ENCODE measurements at regions not wholly inside any gene's neighbourhood (a gene's known extent, or its start where the extent isn't known, plus 50 kb on each side); places are given as distances from the start of the nearest gene placed in this dataset.
"Not testable (repeated sequence)": the region's sequence is repeated elsewhere in the genome, so short reads cannot be mapped to it uniquely, and the experiment has no call there.

DNA sequence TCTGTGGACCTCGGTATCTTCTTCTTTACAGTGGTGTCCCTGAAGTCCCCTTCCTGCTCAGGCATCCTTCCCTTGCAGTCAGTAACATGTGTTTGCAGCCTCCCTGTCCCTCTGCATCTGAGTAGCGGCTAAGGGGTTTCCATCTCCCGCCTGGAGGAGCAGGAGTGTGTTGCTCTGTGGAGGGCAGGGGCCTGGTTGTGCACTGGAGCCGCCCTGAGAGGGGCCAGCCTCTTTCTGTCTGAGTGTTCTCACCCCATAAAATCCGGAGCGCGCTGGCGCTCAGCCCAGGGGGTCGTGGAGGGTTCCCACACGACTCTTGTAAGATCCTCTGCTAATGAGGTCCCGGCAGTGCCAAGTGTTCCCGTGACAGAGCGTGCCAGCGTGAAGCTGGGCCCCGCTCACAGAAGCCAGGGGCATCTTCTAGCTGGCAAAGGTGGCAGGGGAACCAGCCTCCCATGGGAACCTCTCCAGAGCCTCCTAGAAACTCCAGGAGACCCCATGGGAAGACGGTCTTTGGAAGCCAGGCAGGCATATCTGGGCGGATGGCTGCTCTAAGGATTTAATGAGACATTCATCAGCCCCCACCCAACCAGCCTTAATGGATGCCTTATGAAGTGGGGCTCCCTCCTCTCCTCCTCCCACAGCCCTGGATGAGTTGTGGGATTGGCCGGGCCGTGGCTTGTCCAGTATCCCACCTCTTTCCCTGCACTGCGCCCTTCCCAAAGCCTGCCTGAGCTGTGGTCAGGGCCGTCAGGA is 91.4 kb upstream of the GSE1 start:
- no peak for DNase-seq

GRCh38 chr16:85522308-85522841 is 90.7 kb upstream of the GSE1 start:
- no peak for DNase-seq

GRCh38 chr16:85522842-85523601 is 90.1 kb upstream of the GSE1 start:
- no peak for DNase-seq

GRCh38 chr16:85523602-85524364 is 89.3 kb upstream of the GSE1 start:
- no peak for DNase-seq

DNA sequence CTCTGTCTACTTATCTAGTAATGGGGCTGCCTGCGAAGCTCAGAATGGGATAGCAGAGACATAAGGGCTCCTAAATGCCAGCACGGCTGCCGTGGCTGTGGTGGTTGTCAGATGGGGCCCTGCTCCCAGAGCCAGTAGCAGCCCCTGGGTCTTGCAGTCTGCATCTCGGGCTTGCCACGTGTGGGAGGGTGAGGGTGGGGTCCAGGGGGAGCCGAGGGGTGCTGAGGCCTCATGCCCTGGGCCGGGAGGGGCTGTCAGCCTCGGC is 88.8 kb upstream of the GSE1 start:
- DNase-seq: no peak

DNA sequence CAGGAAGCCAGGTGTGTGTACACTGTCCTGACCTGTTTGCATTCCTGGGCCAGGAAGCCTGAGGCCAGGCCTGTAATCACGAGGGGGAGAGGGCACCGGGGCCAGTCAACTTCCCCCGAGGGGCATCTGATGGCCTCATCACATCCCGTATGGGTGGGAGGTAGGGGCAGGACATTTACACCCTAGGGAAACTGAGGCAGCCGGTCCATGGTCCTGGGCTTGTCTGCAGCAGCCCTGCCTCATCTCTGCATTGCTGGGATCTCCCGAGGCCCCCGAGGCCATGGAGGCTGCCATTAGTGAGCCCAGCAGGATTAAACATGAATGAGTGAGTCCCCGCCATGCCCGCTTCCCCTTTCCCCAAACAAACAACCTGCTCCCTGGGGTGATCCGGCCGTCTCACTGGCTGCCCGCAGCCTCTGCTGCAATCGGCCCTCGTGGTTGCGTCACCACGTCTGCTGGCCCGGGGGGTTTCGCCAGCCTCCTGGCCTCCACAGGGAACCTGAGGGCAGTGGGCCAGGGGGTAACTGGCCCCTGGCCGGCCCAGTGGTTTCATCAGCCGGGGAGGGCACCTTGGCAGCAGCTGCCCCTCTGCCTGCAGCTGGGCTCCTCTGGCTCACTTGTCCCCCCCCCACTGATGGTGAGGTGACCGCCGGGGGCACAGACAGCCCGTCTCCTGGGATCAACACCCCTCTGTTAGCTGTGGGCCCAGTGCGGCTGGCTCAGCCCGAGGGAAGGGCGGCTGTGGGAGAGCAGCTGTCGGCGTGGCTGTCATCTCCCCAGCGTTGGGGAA is 88.3 kb upstream of the GSE1 start:
- DNase-seq: no peak

DNA sequence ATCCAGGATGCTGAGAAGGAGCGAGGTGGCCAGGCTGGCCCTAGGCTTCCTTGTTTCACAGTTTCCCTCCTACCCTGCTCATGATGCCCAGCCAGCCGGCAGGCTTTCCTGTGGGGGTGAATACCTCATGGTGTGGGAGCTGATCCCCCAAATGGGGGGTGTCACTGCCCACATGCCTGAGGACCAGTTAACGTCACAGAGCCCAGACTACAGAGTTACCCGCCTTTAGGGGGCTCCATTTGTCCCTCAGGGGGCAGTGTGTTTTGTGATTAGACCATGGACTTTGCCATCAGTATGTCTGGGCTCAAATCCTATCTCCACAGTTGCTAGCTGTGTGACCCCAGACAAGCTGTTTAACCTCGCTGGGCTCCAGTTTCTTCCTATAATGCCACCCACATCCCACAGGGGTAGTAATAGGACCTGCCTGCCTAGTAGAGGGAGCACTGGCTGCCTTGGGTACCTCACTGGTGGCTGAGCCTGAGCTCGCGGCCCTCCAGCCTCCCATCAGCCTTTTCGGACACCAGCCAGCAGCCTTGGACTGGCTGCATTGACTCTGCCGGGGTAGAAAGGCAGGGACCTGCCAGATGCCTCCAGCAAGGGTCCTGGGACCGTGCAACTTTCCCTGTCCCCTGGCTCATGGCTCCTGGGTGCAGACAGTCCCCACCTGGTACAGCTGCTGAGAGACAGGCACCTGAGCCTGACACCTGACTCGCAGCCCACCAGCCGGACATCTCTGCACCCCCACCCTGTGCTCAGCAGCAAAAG is 87.5 kb upstream of the GSE1 start:
- DNase-seq: no peak

GRCh38 chr16:85526185-85526974 is 86.7 kb upstream of the GSE1 start:
- DNase-seq: no peak

- no peak for DNase-seq
Observed at GRCh38 chr16:85527042-85527766, 85.9 kb upstream of the GSE1 start.

- no peak for DNase-seq
Observed at GRCh38 chr16:85527767-85528297, 85.3 kb upstream of the GSE1 start.

DNA sequence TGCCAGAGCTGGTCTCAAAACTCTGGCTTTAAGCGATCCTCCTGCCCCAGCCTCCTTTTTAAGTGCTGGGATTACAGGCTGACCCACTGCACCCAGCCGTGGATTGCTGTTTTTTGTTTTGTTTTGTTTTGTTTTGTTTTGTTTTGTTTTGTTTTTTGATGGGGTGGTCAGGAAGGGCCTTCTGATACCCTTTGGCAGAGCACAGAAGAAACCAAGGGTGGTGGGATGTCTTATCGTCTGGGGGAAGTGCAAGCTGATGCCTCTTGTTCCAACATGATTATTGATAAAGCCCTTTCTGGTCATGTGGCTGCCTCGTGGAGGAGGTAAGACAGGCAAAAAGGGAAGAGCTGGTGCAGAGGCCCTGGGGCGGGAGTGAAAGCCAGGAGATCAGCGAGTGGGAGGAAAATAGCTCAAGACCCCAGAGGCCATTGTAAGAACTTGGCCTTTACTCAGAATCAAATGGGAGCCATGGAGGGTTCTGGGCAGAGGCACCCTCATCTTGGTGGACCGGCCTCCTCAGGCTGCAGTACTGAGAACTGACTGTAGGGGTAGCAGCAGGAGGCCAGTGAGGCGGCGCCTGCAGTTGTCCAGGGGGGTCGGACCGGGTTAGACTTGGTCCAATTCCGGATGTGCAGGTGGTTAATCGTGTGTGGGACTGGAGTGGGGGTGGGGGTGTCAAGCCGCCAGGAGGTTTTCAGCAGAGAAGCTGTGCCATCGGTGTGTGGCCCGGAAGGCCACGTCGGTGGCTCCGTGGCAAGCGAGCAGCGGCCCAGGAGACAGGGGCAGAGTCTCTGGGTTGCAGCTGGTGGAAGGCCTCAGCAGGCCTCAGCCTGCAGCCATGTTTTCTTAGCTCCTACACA is 84.4 kb upstream of the GSE1 start:
- DNase-seq: no peak

DNA sequence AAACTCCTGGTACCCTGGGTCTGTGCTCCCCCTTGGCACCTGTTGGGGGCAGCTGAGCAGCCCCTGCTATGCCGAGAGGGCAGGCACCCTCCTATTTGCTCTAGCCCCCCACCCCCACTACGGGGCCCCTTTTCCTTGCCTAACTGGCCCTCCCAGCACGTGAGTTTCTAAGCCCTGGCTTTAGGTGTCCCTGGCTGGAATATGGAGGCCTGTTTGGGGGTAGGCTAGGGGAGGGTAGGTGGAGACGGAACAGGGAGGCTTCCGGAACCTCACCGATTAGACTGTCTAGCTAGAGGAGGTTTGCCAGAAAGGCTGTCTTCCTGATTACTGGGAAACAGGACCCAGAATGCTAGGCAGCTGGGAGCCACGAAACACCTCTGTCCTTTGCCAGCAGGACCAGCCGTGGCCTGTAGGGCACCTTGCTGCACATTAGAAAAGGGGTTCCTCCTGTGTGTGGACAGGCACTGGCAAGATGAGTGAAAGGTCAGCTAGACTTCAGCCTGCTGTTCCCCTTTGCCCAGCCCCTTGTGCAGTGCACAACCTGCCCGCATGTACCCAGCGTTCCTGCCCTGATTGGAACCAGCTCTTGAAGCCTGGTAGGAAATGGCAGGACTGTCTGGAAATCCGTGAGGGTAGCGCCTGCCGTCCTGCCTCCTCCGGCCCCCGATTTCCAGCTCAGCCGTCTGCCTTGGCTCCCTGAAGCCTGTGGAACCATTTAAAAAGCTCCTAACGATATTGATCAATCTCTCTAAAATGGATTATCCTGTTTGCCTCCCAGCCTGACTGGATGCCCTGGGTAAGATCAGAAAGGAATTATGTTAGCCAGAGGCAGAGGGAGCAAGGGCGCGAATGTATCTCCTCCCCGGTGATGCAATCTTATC is 83.4 kb upstream of the GSE1 start:
- no peak for DNase-seq

DNA sequence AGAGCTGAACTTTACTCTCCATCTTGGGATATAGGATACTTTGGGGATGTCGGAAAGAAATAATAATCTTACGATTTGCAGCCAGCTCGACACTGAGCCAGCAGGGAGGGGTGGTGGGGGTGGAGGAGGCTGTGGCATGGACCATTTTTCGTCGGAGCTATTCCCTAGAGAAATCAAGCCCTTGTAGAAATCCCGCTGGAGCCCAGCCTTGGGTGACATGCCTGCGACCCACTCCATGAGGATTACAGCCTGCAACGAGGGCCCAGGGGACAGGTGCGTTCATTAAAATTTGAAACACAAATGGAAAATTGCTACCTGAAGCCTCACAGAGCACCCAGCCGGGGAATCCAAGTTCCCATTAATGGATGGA is 82.8 kb upstream of the GSE1 start:
- DNase-seq: no peak

DNA sequence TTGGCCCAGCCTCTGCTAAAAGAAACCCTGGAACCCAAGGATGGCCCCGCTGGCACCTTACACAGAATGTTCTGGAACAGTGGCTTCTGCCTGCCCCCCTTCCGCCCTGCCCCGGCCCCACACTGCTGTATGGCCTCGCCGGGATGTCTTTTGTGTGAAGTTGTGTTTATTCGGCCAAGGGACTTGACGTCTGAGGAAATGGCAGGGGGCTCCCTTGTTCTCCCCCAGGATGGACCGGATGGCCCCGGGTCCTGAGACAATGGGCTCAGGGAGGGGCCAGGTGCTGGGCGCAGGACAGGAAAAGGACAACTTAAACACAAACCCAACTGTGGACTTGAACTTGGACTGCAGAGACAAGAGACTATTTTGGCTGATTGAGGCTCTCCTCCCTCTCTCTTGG is 81.6 kb upstream of the GSE1 start:
- DNase-seq: no peak

- DNase-seq: no peak
Observed at GRCh38 chr16:85532147-85532546, 81.0 kb upstream of the GSE1 start.

GRCh38 chr16:85533593-85533992 is 79.5 kb upstream of the GSE1 start:
- not testable (repeated sequence) for DNase-seq

GRCh38 chr16:85534536-85535351 is 78.4 kb upstream of the GSE1 start:
- no peak for DNase-seq

Data from NCI-H526 treated with DMSO at 0.1 percent for 48 hours (cell line).